MCF 10A (cell line): ENCODE measurements at regions not wholly inside any gene's neighbourhood (a gene's known extent, or its start where the extent isn't known, plus 50 kb on each side); places are given as distances from the start of the nearest gene placed in this dataset.

Experiments used
- BruUV-seq: library from RNA; stranded (reverse); fragments of 400-500 nt; replicated peaks from 2 replicates; lab custom pipeline; 2021; lab: Mats Ljungman, UMichigan
- CTCF ChIA-PET: fragments of 300-600 bp; sonication (Branson Sonifier 250); formaldehyde crosslinking; extraction: SDS; loops from one replicate; lab custom pipeline; 2021; ENCODE audit warnings: antibody characterized with exemption, inconsistent platforms; lab: Yijun Ruan, JAX
- POLR2A ChIA-PET: fragments of 300-600, 350-650 bp; sonication (Branson Sonifier 250); formaldehyde crosslinking; extraction: SDS; loops from one replicate; lab custom pipeline; 2020; ENCODE audit warnings: antibody characterized with exemption, inconsistent platforms; lab: Yijun Ruan, JAX
- DNase-seq: peaks from one replicate; pipeline ENCODE4 v3.0.0-alpha.2; 2018; ENCODE audit not compliant: unreplicated experiment
- H3K27ac Mint-ChIP-seq: one replicate; pipeline ENCODE4 v1.8.0; 2022; ENCODE audit warnings: mild to moderate bottlenecking, low read depth, mixed read lengths; ENCODE audit not compliant: unreplicated experiment
- H3K27me3 Mint-ChIP-seq: one replicate; pipeline ENCODE4 v1.8.0; 2022; ENCODE audit warnings: mixed read lengths; ENCODE audit not compliant: insufficient read depth, unreplicated experiment
- H3K36me3 Mint-ChIP-seq: one replicate; pipeline ENCODE4 v1.8.0; 2022; ENCODE audit warnings: mild to moderate bottlenecking, moderate library complexity, mixed read lengths; ENCODE audit not compliant: insufficient read depth, unreplicated experiment
- H3K4me1 Mint-ChIP-seq: one replicate; pipeline ENCODE4 v1.8.0; 2022; ENCODE audit warnings: mixed read lengths; ENCODE audit not compliant: insufficient read depth, unreplicated experiment
- H3K4me3 Mint-ChIP-seq: one replicate; pipeline ENCODE4 v1.8.0; 2022; ENCODE audit warnings: mild to moderate bottlenecking, moderate library complexity, mixed read lengths; ENCODE audit not compliant: unreplicated experiment
- H3K9me3 Mint-ChIP-seq: one replicate; pipeline ENCODE4 v1.8.0; 2022; ENCODE audit warnings: mixed read lengths; ENCODE audit not compliant: unreplicated experiment
- intact Hi-C: fragments of 100-400 bp; cut with micrococcal nuclease; formaldehyde crosslinking; loops from 2 replicates; pipeline ENCODE4 v1.14.1; 2022
- TF ChIP-seq, protein P1 (sequence below): fragments of 200-600 bp; IDR thresholded peaks from one replicate; pipeline ENCODE4 v1.8.0; 2022; ENCODE audit warnings: antibody characterized with exemption, mild to moderate bottlenecking; ENCODE audit not compliant: unreplicated experiment

DNA sequence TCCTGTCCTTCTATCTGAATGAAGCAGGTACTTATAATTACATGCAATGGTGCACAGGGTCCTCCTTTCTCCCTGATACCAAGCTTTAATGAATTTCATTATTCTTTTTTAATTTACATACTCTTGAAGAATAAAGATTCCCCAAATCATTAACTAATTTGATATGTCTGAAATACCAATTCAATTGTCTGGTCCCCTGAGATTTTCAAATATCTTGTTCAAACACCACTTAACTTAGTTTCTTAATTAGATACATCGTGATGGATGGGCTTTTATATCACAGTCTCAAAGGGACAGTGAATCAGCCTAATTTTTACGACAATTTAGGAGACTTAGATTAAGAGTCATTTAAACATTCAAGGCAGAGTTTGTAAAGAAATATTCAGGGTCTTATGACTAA is 1054.6 kb downstream of the PLA2G4A start:
- TF ChIP-seq, protein P1, sequence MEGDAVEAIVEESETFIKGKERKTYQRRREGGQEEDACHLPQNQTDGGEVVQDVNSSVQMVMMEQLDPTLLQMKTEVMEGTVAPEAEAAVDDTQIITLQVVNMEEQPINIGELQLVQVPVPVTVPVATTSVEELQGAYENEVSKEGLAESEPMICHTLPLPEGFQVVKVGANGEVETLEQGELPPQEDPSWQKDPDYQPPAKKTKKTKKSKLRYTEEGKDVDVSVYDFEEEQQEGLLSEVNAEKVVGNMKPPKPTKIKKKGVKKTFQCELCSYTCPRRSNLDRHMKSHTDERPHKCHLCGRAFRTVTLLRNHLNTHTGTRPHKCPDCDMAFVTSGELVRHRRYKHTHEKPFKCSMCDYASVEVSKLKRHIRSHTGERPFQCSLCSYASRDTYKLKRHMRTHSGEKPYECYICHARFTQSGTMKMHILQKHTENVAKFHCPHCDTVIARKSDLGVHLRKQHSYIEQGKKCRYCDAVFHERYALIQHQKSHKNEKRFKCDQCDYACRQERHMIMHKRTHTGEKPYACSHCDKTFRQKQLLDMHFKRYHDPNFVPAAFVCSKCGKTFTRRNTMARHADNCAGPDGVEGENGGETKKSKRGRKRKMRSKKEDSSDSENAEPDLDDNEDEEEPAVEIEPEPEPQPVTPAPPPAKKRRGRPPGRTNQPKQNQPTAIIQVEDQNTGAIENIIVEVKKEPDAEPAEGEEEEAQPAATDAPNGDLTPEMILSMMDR: no peak
- Mint-ChIP-seq H3K9me3 (no peaks in the 10 kb centered on the region), H3K4me3 (no peak overlapping the region), H3K27ac (no peak overlapping the region), H3K4me1 (no peaks in the 10 kb centered on the region), H3K36me3 (no peaks in the 10 kb centered on the region), H3K27me3 (no peaks in the 10 kb centered on the region)
- ChIA-PET POLR2A (no interaction called here), CTCF (no interaction called here)
- intact Hi-C loops: no loop called here
- BruUV-seq: no TSS peak
- no peak for DNase-seq

DNA sequence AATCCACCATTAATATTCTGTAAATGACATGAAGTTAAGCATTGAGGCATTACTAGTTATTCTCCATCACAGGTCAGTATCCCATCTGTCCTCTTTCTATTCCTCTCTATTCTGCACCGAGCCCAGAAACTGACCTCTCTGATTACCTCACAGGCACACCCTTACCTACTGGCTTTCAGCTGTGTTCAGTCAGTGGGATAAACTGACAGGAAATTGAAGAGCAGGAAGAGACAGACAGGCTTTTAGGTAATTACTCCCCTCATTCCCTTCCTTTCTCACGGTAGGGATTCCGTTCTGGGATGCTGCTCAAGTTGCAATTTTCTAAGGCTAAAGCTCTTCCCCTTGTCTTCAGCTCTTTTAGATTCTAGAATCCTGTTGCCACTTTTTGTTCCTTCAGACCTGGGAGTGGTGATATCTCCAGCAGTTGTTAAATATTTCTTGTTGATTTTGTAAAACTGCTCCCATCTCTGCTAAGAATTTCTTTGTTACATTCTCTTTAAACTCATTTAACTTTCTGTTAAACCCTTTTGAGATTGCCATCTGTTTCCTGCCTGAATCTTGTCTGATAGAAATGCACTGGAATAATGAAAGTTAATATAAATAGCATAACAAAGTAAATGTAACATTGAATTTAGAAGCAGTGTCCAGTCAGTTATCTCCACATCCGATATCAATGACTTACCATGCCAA is 1063.4 kb downstream of the PLA2G4A start:
- no peak overlapping the region for H3K27ac Mint-ChIP-seq
- TF ChIP-seq, protein P1: no peak
- no TSS peak for BruUV-seq

DNA sequence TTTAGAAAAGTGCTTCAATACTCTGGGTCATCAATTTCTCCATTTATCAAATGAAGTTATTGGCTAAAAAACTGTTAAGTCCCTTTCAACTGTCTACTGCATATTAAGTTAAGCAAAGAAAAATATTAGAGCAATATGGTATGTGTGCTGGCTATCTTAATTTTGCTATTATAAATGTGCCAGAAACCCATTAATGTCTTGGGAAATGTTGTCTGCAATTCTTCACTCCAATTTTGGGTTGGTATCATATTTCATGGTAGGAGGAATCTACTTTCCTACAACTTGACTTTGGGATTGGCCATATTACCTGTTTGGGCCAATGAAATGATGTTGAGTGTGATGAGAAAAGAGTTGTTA is 1063.9 kb downstream of the PLA2G4A start:
- H3K27ac Mint-ChIP-seq: no peak overlapping the region
- BruUV-seq: no TSS peak
- no peak overlapping the region for H3K4me3 Mint-ChIP-seq
- TF ChIP-seq, protein P1: no peak
- H3K27me3 Mint-ChIP-seq: no peaks in the 10 kb centered on the region
- no peaks in the 10 kb centered on the region for H3K4me1 Mint-ChIP-seq
- no peaks in the 10 kb centered on the region for H3K36me3 Mint-ChIP-seq
- POLR2A ChIA-PET: no interaction called here
- H3K9me3 Mint-ChIP-seq: no peaks in the 10 kb centered on the region
- intact Hi-C loops: no loop called here
- DNase-seq: no peak
- CTCF ChIA-PET: no interaction called here

More for the DNA sequence above, 1063.4 kb downstream of the PLA2G4A start:
- CTCF ChIA-PET: interaction anchor here (0.6 kb wide), 1 partner anchor 18 kb away, joined by 3 read pairs; no protein-coding TSS in a partner anchor
- POLR2A ChIA-PET: no interaction called here
- H3K9me3 Mint-ChIP-seq: no peaks in the 10 kb centered on the region
- H3K4me1 Mint-ChIP-seq: no peaks in the 10 kb centered on the region
- H3K36me3 Mint-ChIP-seq: no peaks in the 10 kb centered on the region
- intact Hi-C loops: no loop called here
- no peaks in the 10 kb centered on the region for H3K27me3 Mint-ChIP-seq
- no peak for DNase-seq
- H3K4me3 Mint-ChIP-seq: no peak overlapping the region

DNA sequence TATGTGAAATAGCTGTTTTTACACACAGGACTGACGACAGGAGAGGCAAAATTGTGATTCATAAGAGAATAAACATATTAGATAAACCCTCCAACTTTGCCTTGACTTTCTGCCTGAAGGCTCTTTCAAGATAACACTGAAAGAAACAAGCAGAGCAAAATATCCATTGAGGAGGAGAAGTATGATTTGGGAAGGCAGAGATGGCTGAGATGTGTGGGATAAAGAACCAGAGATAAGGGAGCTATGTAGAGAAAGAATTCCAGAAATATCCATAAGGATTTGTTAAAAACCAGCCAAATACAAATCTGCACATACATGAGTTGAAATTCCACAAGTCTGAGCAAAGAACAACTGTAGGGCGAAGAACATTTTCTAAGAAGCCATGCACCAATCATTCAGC is 1064.7 kb downstream of the PLA2G4A start:
- TF ChIP-seq, protein P1: no peak
- no peak overlapping the region for H3K27ac Mint-ChIP-seq
- CTCF ChIA-PET: no interaction called here
- no TSS peak for BruUV-seq
- H3K27me3 Mint-ChIP-seq: no peaks in the 10 kb centered on the region
- no peaks in the 10 kb centered on the region for H3K9me3 Mint-ChIP-seq
- intact Hi-C loops: no loop called here
- H3K36me3 Mint-ChIP-seq: no peaks in the 10 kb centered on the region
- POLR2A ChIA-PET: no interaction called here
- DNase-seq: no peak
- H3K4me1 Mint-ChIP-seq: no peaks in the 10 kb centered on the region
- H3K4me3 Mint-ChIP-seq: no peak overlapping the region
